Activated CD8-positive, alpha-beta T cell treated with anti-CD3 and anti-CD28 coated beads, Interleukin-2, amount 10 ng/mL, durations not matched to agents 7 days and 5 days (primary cell): ENCODE measurements at regions not wholly inside any gene's neighbourhood (a gene's known extent, or its start where the extent isn't known, plus 50 kb on each side); places are given as distances from the start of the nearest gene placed in this dataset.

Experiments used
- ATAC-seq: fragments of 150-1000 bp; cut with Tn5 transposase; one replicate; pipeline ENCODE4 v1.10.0; 2021; ENCODE audit warnings: moderate library complexity
- CTCF ChIA-PET: fragments of 350-600 bp; sonication (Branson Sonifier 250); formaldehyde crosslinking; loops from one replicate; lab custom pipeline; 2021; ENCODE audit warnings: antibody characterized with exemption; lab: Charles Lee
- POLR2A ChIA-PET: fragments of 350-600 bp; sonication (Branson Sonifier 250); formaldehyde crosslinking; loops from one replicate; lab custom pipeline; 2021; ENCODE audit warnings: antibody characterized with exemption; lab: Charles Lee
- DNase-seq: peaks from one replicate; pipeline ENCODE4 v3.0.0-alpha.2; 2020
- H3K27ac Mint-ChIP-seq: one replicate; pipeline ENCODE4 v1.8.0; 2021; ENCODE audit warnings: mild to moderate bottlenecking, mixed read lengths
- H3K27me3 Mint-ChIP-seq: one replicate; pipeline ENCODE4 v1.8.0; 2021; ENCODE audit warnings: low read depth, mixed read lengths
- H3K36me3 Mint-ChIP-seq: one replicate; pipeline ENCODE4 v1.8.0; 2021; ENCODE audit warnings: low read depth, mixed read lengths
- H3K4me1 Mint-ChIP-seq: one replicate; pipeline ENCODE4 v1.8.0; 2021; ENCODE audit warnings: low read depth, mixed read lengths
- H3K4me3 Mint-ChIP-seq: one replicate; pipeline ENCODE4 v1.8.0; 2021; ENCODE audit warnings: mild to moderate bottlenecking, mixed read lengths
- H3K9me3 Mint-ChIP-seq: one replicate; pipeline ENCODE4 v1.8.0; 2022; ENCODE audit warnings: mixed read lengths; ENCODE audit not compliant: insufficient read depth

- H3K36me3 Mint-ChIP-seq, result no peaks in the 10 kb centered on the region
- CTCF ChIA-PET, result no interaction called here
Measured at GRCh38 chr9:126160067-126160853, 166.4 kb upstream of the MVB12B start.

GRCh38 chr9:126160854-126161329, 165.7 kb upstream of the MVB12B start:
- H3K9me3 Mint-ChIP-seq, result no peaks in the 10 kb centered on the region
- H3K4me1 Mint-ChIP-seq, result no peaks in the 10 kb centered on the region
- H3K36me3 Mint-ChIP-seq, result no peaks in the 10 kb centered on the region
- no peak overlapping the region for H3K27ac Mint-ChIP-seq
- POLR2A ChIA-PET, result no interaction called here
- DNase-seq (no peak), ATAC-seq (no peak)
- peaks cover 2% of the 10 kb centered on the region for H3K27me3 Mint-ChIP-seq
- no peak overlapping the region for H3K4me3 Mint-ChIP-seq
- CTCF ChIA-PET, result no interaction called here

More at GRCh38 chr9:126160067-126160853, 166.4 kb upstream of the MVB12B start:
- DNase-seq (no peak), ATAC-seq (no peak)
- Mint-ChIP-seq H3K9me3 (no peaks in the 10 kb centered on the region), H3K4me3 (no peak overlapping the region), H3K27me3 (peaks cover 2% of the 10 kb centered on the region), H3K27ac (no peak overlapping the region), H3K4me1 (no peaks in the 10 kb centered on the region)
- POLR2A ChIA-PET, result no interaction called here

GRCh38 chr9:126162611-126163381, 163.8 kb upstream of the MVB12B start:
- ATAC-seq (no peak), DNase-seq (no peak)
- no peak overlapping the region for H3K27ac Mint-ChIP-seq
- POLR2A ChIA-PET, result no interaction called here
- no peaks in the 10 kb centered on the region for H3K9me3 Mint-ChIP-seq
- no peaks in the 10 kb centered on the region for H3K36me3 Mint-ChIP-seq
- peaks cover 7% of the 10 kb centered on the region for H3K27me3 Mint-ChIP-seq
- CTCF ChIA-PET, result interaction anchor here (0.8 to 1.3 kb wide), 2 partner anchors 17 to 242 kb away, joined by 3 read pairs; no protein-coding TSS in a partner anchor
- no peaks in the 10 kb centered on the region for H3K4me1 Mint-ChIP-seq
- H3K4me3 Mint-ChIP-seq, result no peak overlapping the region

GRCh38 chr9:126164796-126165525, 161.7 kb upstream of the MVB12B start:
- CTCF ChIA-PET, result no interaction called here
- Mint-ChIP-seq H3K27ac (no peak overlapping the region), H3K27me3 (peaks cover 11% of the 10 kb centered on the region), H3K9me3 (no peaks in the 10 kb centered on the region), H3K4me1 (no peaks in the 10 kb centered on the region), H3K36me3 (no peaks in the 10 kb centered on the region), H3K4me3 (no peak overlapping the region)
- DNase-seq (no peak), ATAC-seq (no peak)
- POLR2A ChIA-PET, result no interaction called here

- Mint-ChIP-seq H3K4me3 (no peak overlapping the region), H3K4me1 (no peaks in the 10 kb centered on the region), H3K36me3 (no peaks in the 10 kb centered on the region), H3K27me3 (peaks cover 12% of the 10 kb centered on the region), H3K9me3 (no peaks in the 10 kb centered on the region), H3K27ac (no peak overlapping the region)
- CTCF ChIA-PET, result no interaction called here
- ATAC-seq (no peak), DNase-seq (no peak)
- POLR2A ChIA-PET, result no interaction called here
Measured at GRCh38 chr9:126165755-126166154, 160.9 kb upstream of the MVB12B start.

GRCh38 chr9:126166291-126166690, 160.3 kb upstream of the MVB12B start:
- Mint-ChIP-seq H3K27me3 (peaks cover 12% of the 10 kb centered on the region), H3K27ac (no peak overlapping the region), H3K4me3 (no peak overlapping the region), H3K36me3 (no peaks in the 10 kb centered on the region), H3K9me3 (no peaks in the 10 kb centered on the region), H3K4me1 (no peaks in the 10 kb centered on the region)
- DNase-seq, result no peak
- CTCF ChIA-PET, result no interaction called here
- POLR2A ChIA-PET, result no interaction called here
- ATAC-seq, result no peak

- ChIA-PET CTCF (no interaction called here), POLR2A (no interaction called here)
- H3K27ac Mint-ChIP-seq, result no peak overlapping the region
- DNase-seq (no peak), ATAC-seq (no peak)
- no peaks in the 10 kb centered on the region for H3K36me3 Mint-ChIP-seq
- H3K27me3 Mint-ChIP-seq, result peaks cover 12% of the 10 kb centered on the region
- H3K4me3 Mint-ChIP-seq, result no peak overlapping the region
- no peaks in the 10 kb centered on the region for H3K9me3 Mint-ChIP-seq
- no peaks in the 10 kb centered on the region for H3K4me1 Mint-ChIP-seq
Measured at GRCh38 chr9:126166866-126167265, 159.8 kb upstream of the MVB12B start.

- peaks cover 12% of the 10 kb centered on the region for H3K27me3 Mint-ChIP-seq
- H3K9me3 Mint-ChIP-seq, result no peaks in the 10 kb centered on the region
- no peaks in the 10 kb centered on the region for H3K36me3 Mint-ChIP-seq
- CTCF ChIA-PET, result no interaction called here
- DNase-seq, result no peak
- no peak overlapping the region for H3K27ac Mint-ChIP-seq
- no peak for ATAC-seq
- no peak overlapping the region for H3K4me3 Mint-ChIP-seq
- POLR2A ChIA-PET, result no interaction called here
- H3K4me1 Mint-ChIP-seq, result no peaks in the 10 kb centered on the region
Measured at GRCh38 chr9:126169736-126170135, 156.9 kb upstream of the MVB12B start.

GRCh38 chr9:126170286-126170823, 156.3 kb upstream of the MVB12B start:
- CTCF ChIA-PET, result no interaction called here
- no peaks in the 10 kb centered on the region for H3K9me3 Mint-ChIP-seq
- no peak for DNase-seq
- ATAC-seq, result no peak
- POLR2A ChIA-PET, result no interaction called here
- H3K27me3 Mint-ChIP-seq, result peaks cover 12% of the 10 kb centered on the region
- no peaks in the 10 kb centered on the region for H3K36me3 Mint-ChIP-seq
- no peak overlapping the region for H3K4me3 Mint-ChIP-seq
- no peaks in the 10 kb centered on the region for H3K4me1 Mint-ChIP-seq
- H3K27ac Mint-ChIP-seq, result no peak overlapping the region

- ATAC-seq (no peak), DNase-seq (no peak)
- H3K4me1 Mint-ChIP-seq, result no peaks in the 10 kb centered on the region
- no peak overlapping the region for H3K4me3 Mint-ChIP-seq
- H3K27me3 Mint-ChIP-seq, result peaks cover 12% of the 10 kb centered on the region
- no peak overlapping the region for H3K27ac Mint-ChIP-seq
- ChIA-PET POLR2A (no interaction called here), CTCF (no interaction called here)
- H3K9me3 Mint-ChIP-seq, result no peaks in the 10 kb centered on the region
- H3K36me3 Mint-ChIP-seq, result no peaks in the 10 kb centered on the region
Measured at GRCh38 chr9:126171641-126172040, 155.0 kb upstream of the MVB12B start.

GRCh38 chr9:126173401-126173800, 153.2 kb upstream of the MVB12B start:
- Mint-ChIP-seq H3K27me3 (peaks cover 13% of the 10 kb centered on the region), H3K4me1 (no peaks in the 10 kb centered on the region), H3K27ac (no peak overlapping the region), H3K4me3 (no peak overlapping the region), H3K36me3 (no peaks in the 10 kb centered on the region), H3K9me3 (no peaks in the 10 kb centered on the region)
- POLR2A ChIA-PET, result no interaction called here
- CTCF ChIA-PET, result no interaction called here
- DNase-seq (no peak), ATAC-seq (no peak)
